NB4 (cell line): ENCODE measurements at regions not wholly inside any gene's neighbourhood (a gene's known extent, or its start where the extent isn't known, plus 50 kb on each side); places are given as distances from the start of the nearest gene placed in this dataset.

ENCODE experiments used
- MYC ChIP-seq: IDR thresholded peaks from 2 replicates; pipeline ENCODE4 v1.6.1; 2011; ENCODE audit warnings: low read depth, low read length
- POLR2A ChIP-seq: IDR thresholded peaks from 2 replicates; pipeline ENCODE4 v1.6.1; 2011; ENCODE audit warnings: mild to moderate bottlenecking; ENCODE audit not compliant: insufficient read length; ENCODE audit errors: extremely low read depth
- TF ChIP-seq, protein P1 (sequence below): IDR thresholded peaks from one replicate; pipeline ENCODE4 v1.5.1; 2012; ENCODE audit warnings: low read depth, low read length
- TF ChIP-seq, protein P2 (sequence below): IDR thresholded peaks from 2 replicates; pipeline ENCODE4 v1.6.1; 2011; ENCODE audit warnings: low read depth, low read length

DNA sequence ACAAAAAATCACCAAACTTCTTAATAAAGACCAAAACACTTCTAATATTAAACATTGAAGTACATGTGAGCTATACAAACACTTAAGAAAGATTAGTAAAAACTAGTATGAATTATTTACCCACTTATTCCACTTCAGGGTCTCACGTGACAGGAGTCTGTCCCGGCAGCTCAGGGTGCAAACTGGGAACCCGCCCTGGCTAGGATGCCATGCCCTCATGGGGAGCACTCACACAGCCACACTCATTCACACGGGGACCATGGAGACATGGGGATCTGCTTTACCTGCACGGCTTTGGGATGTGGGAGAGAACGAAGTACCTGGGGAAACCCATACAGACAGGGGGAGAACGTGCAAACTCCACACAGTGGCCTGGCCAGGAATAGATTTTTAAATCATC is 179.3 kb upstream of the UBE3A start:
- TF ChIP-seq, protein P1, sequence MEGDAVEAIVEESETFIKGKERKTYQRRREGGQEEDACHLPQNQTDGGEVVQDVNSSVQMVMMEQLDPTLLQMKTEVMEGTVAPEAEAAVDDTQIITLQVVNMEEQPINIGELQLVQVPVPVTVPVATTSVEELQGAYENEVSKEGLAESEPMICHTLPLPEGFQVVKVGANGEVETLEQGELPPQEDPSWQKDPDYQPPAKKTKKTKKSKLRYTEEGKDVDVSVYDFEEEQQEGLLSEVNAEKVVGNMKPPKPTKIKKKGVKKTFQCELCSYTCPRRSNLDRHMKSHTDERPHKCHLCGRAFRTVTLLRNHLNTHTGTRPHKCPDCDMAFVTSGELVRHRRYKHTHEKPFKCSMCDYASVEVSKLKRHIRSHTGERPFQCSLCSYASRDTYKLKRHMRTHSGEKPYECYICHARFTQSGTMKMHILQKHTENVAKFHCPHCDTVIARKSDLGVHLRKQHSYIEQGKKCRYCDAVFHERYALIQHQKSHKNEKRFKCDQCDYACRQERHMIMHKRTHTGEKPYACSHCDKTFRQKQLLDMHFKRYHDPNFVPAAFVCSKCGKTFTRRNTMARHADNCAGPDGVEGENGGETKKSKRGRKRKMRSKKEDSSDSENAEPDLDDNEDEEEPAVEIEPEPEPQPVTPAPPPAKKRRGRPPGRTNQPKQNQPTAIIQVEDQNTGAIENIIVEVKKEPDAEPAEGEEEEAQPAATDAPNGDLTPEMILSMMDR: no peak
- no peak for TF ChIP-seq POLR2A
- TF ChIP-seq, protein P2, sequence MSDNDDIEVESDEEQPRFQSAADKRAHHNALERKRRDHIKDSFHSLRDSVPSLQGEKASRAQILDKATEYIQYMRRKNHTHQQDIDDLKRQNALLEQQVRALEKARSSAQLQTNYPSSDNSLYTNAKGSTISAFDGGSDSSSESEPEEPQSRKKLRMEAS: no peak
- TF ChIP-seq MYC: no peak
